Midbrain (tissue), 1 donor: ENCODE measurements at regions not wholly inside any gene's neighbourhood (a gene's known extent, or its start where the extent isn't known, plus 50 kb on each side); places are given as distances from the start of the nearest gene placed in this dataset.
"Not testable (repeated sequence)": the region's sequence is repeated elsewhere in the genome, so short reads cannot be mapped to it uniquely, and the experiment has no call there.

Experiments used
- DNase-seq: peaks from one replicate; lab custom pipeline; 2025; lab: John Stamatoyannopoulos, UW

- no peak for DNase-seq
Observed at GRCh38 chr17:64784353-64785010, 122.4 kb upstream of the SMURF2 start.

- no peak for DNase-seq
Observed at GRCh38 chr17:64783556-64784352, 121.6 kb upstream of the SMURF2 start.

DNA sequence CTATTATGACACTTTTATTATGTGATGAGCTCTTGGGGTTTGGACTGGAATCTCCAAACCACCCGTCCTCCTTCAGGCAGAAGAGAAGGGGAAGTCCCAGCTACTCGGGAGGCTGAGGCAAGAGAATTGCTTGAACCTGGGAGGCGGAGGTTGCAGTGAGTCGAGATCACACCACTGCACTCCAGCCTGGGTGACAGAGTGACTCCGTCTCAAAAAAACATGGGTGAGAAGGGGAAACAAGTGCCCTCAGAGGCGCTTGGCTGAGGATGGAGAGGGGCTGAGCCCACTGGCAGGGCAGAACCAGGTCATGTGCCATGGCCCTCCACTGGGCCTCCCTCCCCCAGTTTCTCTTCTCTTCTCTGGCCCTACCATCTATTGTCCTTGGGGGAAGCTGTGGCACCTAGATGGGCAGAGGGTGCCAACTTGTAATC lies 120.9 kb upstream of the SMURF2 start:
- no peak for DNase-seq

- DNase-seq, result no peak
Observed at GRCh38 chr17:64781810-64782555, 119.9 kb upstream of the SMURF2 start.

DNA sequence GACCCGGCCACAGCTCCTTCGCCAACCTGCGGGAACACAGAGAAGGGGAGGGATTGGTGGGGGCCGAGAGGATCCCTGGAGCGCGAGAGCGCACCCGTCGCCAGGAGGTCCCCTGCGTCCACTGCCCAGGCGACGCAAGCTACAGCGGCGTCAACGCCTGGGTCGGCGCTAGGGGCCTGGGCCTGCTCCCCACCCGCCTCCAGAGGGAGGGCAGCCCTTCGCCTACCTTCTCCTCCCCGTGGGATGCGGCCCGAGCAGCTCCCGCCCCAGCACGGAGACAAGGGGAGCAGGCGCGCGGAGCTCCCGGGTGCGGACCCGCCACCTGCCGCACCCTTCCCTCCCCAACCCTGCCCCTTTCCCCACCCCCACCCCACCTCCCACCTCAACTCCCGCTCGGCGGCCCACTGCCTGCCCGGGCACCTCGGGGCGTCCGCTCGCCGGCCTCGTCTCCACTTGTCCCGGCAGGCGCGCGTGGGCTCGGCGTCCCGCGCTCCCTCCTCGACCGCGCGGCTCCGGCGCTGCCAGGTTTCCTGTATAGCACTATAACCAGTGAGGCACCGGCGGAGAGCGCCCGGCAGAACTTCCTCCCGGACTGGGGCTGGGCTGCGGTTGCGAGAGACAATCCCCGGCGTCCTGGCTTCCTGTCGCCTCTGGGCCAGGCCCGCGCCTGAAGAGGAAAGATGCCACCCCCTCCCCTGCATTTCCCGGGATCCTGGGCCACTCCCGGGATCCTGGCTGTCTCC lies 119.1 kb upstream of the SMURF2 start:
- DNase-seq, result no peak

DNA sequence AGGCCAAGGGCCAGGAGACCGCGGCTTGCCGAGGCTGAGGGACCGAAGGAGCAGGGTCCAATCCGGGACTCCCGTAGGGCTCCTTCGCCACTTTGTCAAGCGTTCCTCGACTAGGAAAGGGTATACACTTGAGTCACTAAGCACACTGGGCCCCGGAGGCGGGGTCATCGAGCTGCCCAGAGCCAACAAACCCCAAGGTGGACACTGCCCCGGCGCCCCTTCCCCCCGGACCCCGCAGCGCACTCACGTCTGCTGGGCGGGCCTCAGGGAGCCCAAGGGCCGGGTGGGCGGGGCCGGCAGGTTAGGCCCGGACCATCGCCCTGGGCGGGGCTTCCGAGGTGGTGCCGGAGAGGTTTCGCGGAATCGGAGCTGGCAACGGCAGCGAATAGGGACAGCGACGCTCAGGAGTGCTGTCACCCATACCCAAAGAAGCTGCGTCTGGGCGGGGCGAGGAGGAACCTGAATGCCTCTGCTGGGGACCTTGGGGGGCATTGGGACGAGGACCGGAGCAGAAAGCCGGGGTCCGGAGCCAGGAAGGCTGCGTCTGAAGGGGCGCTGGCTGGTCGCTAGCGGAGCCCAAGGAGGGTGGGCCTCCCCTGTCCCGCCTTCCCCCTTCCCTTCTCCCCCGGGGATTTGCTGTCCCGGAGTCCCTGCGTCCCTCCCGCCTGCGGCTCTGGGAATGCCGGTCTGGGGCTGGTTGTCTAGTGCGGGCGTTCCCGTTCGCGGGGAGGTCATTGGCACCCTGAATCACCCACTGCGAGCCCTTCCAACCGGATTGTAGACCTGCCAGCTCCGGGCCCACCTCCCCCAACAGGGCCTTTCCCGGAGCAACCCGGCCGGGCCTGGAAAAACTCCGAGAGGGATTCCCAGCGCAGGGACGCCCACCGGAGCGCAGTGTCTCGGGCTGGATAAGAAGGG lies 118.2 kb upstream of the SMURF2 start:
- no peak for DNase-seq

DNA sequence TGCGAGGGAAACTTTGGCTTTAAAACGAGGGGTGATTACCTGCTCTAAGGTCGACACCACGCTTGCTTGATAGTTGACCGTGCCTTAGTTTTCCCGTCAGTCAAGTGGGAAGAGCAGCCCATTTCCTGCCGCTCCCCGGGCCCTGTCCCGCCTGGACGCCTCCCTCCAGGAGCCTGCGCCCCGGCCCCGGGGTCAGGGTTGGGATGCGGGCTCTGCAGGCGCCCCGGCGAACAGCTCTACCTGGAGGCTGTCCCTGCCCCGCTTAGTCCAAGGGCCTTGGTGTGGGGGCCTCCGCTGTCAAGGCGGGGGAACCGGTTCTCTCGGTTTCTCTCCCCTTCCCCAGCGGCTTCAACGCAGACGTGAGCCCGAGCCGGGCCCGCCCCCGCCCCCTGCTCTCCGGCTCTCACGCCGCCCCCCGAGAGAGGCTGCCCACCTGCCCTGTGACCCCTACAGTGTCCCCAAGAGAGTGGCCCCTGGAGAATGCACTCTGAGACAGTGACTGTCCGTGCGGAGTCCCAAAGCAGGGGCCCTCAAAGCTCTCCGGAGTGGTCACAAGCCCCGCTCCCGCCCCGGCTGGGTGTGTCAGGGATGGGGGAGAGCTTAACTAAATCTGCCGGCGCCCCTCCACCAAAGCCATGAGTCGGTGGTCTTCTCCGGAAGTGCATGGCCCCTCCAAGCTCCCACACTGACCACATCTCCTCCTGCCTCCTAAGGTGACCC lies 117.4 kb upstream of the SMURF2 start:
- DNase-seq, result no peak

GRCh38 chr17:64779098-64779375 lies 116.9 kb upstream of the SMURF2 start:
- DNase-seq, result not testable (repeated sequence)

DNA sequence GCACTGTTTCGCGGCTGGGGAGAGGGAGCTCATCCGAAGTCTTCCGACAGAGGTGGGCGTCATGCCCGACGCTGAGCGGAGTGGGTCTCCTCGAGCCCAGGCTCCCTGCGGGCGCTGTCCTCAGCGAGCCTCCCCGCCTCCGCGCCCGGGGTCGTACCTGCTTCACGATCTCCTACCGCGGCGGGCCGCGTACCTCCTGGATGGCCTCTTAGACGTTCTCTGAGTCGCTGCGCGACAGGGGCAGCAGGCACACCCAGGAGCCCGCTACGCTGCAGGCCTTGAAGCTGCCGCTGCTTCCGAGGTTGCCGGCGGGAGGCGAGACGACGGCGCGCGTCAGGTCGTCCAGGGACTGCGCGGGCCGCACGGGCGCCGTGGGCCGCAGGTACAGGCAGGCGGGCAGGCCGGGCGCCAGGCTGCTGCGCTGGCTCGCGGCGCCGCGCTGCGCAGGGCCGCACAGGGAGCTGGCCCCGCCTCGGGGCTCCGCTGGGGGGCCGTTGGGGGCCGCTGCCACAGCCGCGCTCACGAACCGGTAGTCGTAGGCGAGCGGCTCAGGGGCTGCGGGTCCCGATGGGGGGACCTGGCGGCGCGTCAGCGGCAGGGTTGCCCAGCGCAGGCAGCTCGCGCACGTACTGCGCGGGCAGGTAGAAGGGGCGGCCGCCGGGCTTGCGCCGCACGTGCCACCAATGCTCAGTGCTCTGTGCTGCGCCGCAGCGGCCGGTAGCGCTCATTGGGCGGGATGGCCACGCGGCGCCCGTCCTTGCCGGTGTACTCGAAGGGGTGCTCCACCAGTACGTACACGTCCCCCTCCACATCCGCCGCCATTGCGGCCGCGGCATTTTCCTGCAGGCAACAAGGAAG lies 116.4 kb upstream of the SMURF2 start:
- no peak for DNase-seq

GRCh38 chr17:64777415-64778239 lies 115.5 kb upstream of the SMURF2 start:
- DNase-seq, result peak; percentile 23

GRCh38 chr17:64776720-64777414 lies 114.8 kb upstream of the SMURF2 start:
- peak; percentile 74 for DNase-seq

DNA sequence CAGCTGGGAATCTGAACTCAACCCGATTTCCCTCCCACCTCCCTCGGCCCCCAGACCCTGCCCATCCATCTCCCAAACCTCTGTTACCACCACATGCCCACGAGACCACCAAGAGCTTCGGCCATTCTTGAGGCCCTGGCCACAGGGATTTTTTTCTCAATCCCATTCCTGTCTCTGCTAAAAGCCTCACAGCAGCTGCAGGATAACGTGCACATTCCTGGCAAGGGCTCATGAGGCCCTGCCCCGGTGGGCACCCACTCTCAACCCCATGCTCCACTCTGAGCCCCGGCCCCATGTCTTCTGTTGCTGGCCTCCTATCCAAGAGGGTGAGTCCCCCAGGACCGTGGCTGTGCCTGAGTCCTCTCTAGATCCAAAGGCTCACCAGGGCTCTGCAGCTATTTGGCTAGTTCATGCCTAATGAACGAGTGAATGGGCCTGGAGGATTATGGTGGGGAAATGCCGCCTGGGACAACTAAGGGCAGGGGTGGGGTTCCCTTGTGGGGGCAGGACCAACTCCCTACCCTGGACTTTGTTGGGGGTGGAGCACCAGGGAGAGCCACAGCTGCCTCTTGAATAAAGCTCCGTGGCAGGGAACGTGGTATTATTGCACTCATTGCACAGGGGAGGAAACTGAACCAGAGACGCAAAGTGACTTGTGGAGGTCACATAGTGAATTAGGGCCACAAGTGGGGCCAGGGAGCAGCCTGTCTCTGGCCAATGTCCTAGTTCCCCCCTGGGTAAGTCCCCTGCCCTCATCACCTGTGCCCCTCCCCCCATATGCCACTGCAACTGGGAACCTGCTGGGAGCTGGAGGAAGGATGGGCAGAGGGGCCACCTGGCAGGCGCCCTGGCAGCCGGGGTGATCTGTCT lies 113.8 kb upstream of the SMURF2 start:
- DNase-seq, result no peak

GRCh38 chr17:64774888-64775540 lies 112.9 kb upstream of the SMURF2 start:
- no peak for DNase-seq

GRCh38 chr17:64773836-64774761 lies 112.0 kb upstream of the SMURF2 start:
- DNase-seq, result no peak

DNA sequence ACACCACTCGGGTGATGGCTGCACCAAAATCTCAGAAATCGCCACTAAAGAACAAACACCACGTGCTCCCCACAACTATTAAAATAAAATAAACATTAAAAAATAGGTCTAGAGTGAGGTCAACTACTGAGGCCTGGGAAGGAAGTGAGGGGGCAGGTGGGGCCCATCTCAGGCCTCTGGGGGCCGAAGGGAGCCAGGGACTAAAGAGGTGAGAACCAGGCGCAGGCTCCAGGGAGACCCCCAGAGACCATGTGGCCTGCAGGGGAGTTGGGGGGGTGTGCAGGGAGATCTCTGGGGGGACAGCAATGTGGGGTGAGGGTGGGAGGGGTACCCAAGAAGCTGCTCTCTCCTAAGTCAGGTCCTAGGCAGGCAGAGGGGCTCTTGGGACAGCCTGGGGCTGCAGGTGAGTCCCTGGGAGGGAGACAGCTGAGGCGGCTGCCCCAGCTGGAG lies 111.3 kb upstream of the SMURF2 start:
- no peak for DNase-seq
